ENCODE measurements at regions not wholly inside any gene's neighbourhood (a gene's known extent, or its start where the extent isn't known, plus 50 kb on each side); places are given as distances from the start of the nearest gene placed in this dataset.

DNA sequence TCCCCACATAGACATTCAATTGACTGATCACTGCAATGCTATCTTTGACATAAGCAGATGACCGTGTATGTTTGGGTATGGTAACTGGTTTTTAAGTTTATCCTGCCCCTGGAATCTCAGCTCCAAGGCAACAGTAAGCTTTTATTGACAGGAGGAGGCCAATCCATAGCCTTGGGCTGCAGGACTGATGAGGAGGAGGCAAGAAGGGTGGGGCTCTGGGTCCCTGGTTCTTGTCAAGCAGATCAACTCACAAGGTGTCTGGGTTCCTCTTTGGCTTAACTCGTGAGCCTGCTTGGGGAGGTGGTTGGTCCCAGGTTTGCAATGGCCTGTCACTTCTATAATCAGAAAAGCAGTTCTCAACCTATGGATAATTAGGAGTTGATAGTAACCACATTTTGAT is 113.2 kb upstream of the STX18 start:
- WGBS (ENCODE audit: low lambda C conversion rate): 100% methylated on average over 2 of the region's 2 CpGs
- no peak for DNase-seq
- Histone ChIP-seq H3K4me3 (ENCODE audit: low read depth in 2 of 2, low read length in 1 of 2) (no peak overlapping the region), H4K20me1 (ENCODE audit: insufficient read depth) (no peaks in the 10 kb centered on the region), H3K9me2 (no peaks in the 10 kb centered on the region), H3K27ac (ENCODE audit: low read depth in 2 of 2, low read length in 1 of 2) (no peak overlapping the region), H3K9ac (no peak overlapping the region), H3K79me2 (ENCODE audit: insufficient read depth) (no peaks in the 10 kb centered on the region), H3F3A (replicated peaks; ENCODE audit: insufficient read depth) (peaks cover 5% of the 10 kb centered on the region), H2AFZ (ENCODE audit: low read depth) (no peak overlapping the region), H3K27me3 (ENCODE audit: insufficient read depth) (no peaks in the 10 kb centered on the region), H3K4me1 (ENCODE audit: control insufficient read depth in 1 of 2, insufficient read depth in 2 of 2, low read depth in 1 of 2, low read length in 1 of 2) (peaks cover 0 to 7% of the 10 kb centered on the region in 2 experiments; a peak in 2 of 4 replicates), H3K4me2 (no peak overlapping the region), H3K36me3 (replicated peaks in 1 of 2; ENCODE audit: control insufficient read depth in 1 of 2, insufficient read depth in 2 of 2, low read length in 1 of 2) (no peaks in the 10 kb centered on the region), H3K9me3 (no peaks in the 10 kb centered on the region)
- TF ChIP-seq MEF2A (IDR thresholded peaks at IDR 0.05; ENCODE audit: borderline replicate concordance, low read depth) (no peak), TAF1 (IDR thresholded peaks at IDR 0.05; ENCODE audit: borderline replicate concordance, low read depth, low read length) (no peak), FOSL2 (IDR thresholded peaks at IDR 0.05; ENCODE audit: borderline replicate concordance, low read depth) (no peak), GATA2 (CRISPR knock-in tag; IDR thresholded peaks at IDR 0.05) (no peak), GABPA (IDR thresholded peaks at IDR 0.05; ENCODE audit: low read depth) (no peak), RAD21 (IDR thresholded peaks at IDR 0.05; ENCODE audit: low read length) (no peak), FOXJ3 (CRISPR knock-in tag; IDR thresholded peaks at IDR 0.05) (no peak), TEAD4 (IDR thresholded peaks at IDR 0.05; ENCODE audit: borderline replicate concordance, insufficient read depth) (no peak), POLR2AphosphoS5 (IDR thresholded peaks at IDR 0.05; ENCODE audit: low read depth, low read length) (no peak), TCF12 (IDR thresholded peaks at IDR 0.05) (no peak), FOXM1 (IDR thresholded peaks at IDR 0.05; ENCODE audit: low read depth) (no peak), CHD2 (IDR thresholded peaks at IDR 0.05; ENCODE audit: low read length, partially characterized antibody) (no peak), JUND (IDR thresholded peaks at IDR 0.05) (no peak), MXI1 (IDR thresholded peaks at IDR 0.05; ENCODE audit: low read depth, low read length) (no peak), NRF1 (IDR thresholded peaks at IDR 0.05; ENCODE audit: low read depth, low read length) (no peak)
- TF ChIP-seq, protein P1, sequence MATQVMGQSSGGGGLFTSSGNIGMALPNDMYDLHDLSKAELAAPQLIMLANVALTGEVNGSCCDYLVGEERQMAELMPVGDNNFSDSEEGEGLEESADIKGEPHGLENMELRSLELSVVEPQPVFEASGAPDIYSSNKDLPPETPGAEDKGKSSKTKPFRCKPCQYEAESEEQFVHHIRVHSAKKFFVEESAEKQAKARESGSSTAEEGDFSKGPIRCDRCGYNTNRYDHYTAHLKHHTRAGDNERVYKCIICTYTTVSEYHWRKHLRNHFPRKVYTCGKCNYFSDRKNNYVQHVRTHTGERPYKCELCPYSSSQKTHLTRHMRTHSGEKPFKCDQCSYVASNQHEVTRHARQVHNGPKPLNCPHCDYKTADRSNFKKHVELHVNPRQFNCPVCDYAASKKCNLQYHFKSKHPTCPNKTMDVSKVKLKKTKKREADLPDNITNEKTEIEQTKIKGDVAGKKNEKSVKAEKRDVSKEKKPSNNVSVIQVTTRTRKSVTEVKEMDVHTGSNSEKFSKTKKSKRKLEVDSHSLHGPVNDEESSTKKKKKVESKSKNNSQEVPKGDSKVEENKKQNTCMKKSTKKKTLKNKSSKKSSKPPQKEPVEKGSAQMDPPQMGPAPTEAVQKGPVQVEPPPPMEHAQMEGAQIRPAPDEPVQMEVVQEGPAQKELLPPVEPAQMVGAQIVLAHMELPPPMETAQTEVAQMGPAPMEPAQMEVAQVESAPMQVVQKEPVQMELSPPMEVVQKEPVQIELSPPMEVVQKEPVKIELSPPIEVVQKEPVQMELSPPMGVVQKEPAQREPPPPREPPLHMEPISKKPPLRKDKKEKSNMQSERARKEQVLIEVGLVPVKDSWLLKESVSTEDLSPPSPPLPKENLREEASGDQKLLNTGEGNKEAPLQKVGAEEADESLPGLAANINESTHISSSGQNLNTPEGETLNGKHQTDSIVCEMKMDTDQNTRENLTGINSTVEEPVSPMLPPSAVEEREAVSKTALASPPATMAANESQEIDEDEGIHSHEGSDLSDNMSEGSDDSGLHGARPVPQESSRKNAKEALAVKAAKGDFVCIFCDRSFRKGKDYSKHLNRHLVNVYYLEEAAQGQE (IDR thresholded peaks at IDR 0.05; ENCODE audit: low read depth, low read length): no peak
- TF ChIP-seq, protein P2, sequence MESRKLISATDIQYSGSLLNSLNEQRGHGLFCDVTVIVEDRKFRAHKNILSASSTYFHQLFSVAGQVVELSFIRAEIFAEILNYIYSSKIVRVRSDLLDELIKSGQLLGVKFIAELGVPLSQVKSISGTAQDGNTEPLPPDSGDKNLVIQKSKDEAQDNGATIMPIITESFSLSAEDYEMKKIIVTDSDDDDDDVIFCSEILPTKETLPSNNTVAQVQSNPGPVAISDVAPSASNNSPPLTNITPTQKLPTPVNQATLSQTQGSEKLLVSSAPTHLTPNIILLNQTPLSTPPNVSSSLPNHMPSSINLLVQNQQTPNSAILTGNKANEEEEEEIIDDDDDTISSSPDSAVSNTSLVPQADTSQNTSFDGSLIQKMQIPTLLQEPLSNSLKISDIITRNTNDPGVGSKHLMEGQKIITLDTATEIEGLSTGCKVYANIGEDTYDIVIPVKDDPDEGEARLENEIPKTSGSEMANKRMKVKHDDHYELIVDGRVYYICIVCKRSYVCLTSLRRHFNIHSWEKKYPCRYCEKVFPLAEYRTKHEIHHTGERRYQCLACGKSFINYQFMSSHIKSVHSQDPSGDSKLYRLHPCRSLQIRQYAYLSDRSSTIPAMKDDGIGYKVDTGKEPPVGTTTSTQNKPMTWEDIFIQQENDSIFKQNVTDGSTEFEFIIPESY (IDR thresholded peaks at IDR 0.05; ENCODE audit: borderline replicate concordance, low read depth): no peak
- TF ChIP-seq, protein P3, sequence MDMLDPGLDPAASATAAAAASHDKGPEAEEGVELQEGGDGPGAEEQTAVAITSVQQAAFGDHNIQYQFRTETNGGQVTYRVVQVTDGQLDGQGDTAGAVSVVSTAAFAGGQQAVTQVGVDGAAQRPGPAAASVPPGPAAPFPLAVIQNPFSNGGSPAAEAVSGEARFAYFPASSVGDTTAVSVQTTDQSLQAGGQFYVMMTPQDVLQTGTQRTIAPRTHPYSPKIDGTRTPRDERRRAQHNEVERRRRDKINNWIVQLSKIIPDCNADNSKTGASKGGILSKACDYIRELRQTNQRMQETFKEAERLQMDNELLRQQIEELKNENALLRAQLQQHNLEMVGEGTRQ (IDR thresholded peaks at IDR 0.05; ENCODE audit: borderline replicate concordance, low read depth, low read length): no peak
- TF ChIP-seq, protein P4, sequence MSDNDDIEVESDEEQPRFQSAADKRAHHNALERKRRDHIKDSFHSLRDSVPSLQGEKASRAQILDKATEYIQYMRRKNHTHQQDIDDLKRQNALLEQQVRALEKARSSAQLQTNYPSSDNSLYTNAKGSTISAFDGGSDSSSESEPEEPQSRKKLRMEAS (IDR thresholded peaks at IDR 0.05; ENCODE audit: low read depth): no peak
- TF ChIP-seq, protein P5, sequence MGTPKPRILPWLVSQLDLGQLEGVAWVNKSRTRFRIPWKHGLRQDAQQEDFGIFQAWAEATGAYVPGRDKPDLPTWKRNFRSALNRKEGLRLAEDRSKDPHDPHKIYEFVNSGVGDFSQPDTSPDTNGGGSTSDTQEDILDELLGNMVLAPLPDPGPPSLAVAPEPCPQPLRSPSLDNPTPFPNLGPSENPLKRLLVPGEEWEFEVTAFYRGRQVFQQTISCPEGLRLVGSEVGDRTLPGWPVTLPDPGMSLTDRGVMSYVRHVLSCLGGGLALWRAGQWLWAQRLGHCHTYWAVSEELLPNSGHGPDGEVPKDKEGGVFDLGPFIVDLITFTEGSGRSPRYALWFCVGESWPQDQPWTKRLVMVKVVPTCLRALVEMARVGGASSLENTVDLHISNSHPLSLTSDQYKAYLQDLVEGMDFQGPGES (IDR thresholded peaks at IDR 0.05; ENCODE audit: low read depth, low read length): no peak
- CTCF ChIA-PET: interaction anchor here (0.6 to 1.3 kb wide), 2 partner anchors 9 to 12 kb away, joined by 3 to 4 read pairs; no protein-coding TSS in a partner anchor
- POLR2A ChIA-PET: no interaction called here

Measured in SK-N-SH (cell line).